ENCODE measurements at regions not wholly inside any gene's neighbourhood (a gene's known extent, or its start where the extent isn't known, plus 50 kb on each side); places are given as distances from the start of the nearest gene placed in this dataset.
"Not testable (repeated sequence)": the region's sequence is repeated elsewhere in the genome, so short reads cannot be mapped to it uniquely, and the experiment has no call there.

DNA sequence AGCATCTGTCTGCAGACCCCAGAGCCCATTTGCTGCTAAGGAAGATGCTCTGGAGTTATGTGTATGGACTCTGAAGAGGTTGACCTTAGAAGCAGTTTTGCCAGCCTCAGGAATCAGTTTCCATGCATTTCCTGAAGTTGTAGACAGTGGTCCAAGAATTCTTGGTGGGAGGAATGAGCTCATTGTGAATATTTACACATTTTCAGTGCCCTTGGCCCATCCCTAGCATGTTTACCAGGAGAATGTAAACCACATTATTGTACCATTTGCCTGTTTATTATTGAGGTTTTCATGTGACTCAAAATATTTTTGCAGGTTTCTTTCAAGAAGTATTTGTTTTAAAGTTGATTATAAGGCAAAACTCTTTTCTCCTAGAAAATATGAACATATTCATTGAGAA, 93.8 kb downstream of the NXNL2 start:
- TF ChIP-seq, protein P1, sequence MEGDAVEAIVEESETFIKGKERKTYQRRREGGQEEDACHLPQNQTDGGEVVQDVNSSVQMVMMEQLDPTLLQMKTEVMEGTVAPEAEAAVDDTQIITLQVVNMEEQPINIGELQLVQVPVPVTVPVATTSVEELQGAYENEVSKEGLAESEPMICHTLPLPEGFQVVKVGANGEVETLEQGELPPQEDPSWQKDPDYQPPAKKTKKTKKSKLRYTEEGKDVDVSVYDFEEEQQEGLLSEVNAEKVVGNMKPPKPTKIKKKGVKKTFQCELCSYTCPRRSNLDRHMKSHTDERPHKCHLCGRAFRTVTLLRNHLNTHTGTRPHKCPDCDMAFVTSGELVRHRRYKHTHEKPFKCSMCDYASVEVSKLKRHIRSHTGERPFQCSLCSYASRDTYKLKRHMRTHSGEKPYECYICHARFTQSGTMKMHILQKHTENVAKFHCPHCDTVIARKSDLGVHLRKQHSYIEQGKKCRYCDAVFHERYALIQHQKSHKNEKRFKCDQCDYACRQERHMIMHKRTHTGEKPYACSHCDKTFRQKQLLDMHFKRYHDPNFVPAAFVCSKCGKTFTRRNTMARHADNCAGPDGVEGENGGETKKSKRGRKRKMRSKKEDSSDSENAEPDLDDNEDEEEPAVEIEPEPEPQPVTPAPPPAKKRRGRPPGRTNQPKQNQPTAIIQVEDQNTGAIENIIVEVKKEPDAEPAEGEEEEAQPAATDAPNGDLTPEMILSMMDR (IDR thresholded peaks at IDR 0.05; ENCODE audit: low read depth, low read length, missing control alignments): no peak

DNA sequence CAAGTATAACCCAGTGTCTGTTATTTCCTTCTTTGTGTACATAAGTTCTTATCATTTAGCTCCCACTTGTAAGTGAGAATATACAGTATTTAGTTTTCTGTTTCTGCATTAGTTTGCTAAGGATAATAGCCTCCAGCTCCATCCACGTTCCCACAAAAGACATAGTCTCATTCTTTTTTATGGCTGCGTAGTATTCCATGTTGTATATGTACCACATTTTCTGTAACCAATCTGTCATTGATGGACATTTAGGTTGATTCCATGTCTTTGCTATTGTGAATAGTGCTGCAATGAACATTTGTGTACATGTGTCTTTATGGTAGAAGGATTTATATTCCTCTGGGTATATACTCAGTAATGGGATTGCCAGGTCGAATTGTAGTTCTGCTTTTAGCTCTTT, 95.6 kb downstream of the NXNL2 start:
- not testable (repeated sequence) for DNase-seq (ENCODE audit: low read depth); H3K4me3 ChIP-seq (ENCODE audit: low read depth, low read length)

More for the DNA sequence above, 93.8 kb downstream of the NXNL2 start:
- DNase-seq (ENCODE audit: low read depth): no peak
- H3K4me3 ChIP-seq (ENCODE audit: low read depth, low read length): no peak overlapping the region

DNA sequence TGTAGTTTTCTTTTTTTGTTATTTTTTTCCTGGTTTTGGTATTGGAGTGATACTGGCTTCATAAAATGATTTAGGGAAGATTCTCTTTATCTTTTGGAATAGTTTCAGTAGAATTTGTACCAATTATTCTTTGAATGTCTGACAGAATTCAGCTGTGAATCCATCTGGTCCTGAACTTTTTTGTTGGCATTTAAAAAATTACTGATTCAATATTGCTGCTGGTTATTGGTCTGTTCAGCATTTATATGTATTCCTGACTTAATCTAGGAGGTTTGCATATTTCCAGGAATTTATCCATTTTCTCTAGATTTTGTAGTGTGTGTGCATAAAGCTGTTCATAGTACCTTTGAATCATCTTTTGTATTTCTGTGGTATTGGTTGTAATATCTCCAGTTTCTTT, 100.2 kb downstream of the NXNL2 start:
- no peak overlapping the region for H3K4me3 ChIP-seq (ENCODE audit: low read depth, low read length)
- TF ChIP-seq, protein P1 (IDR thresholded peaks at IDR 0.05; ENCODE audit: low read depth, low read length, missing control alignments): no peak
- no peak for DNase-seq (ENCODE audit: low read depth)

DNA sequence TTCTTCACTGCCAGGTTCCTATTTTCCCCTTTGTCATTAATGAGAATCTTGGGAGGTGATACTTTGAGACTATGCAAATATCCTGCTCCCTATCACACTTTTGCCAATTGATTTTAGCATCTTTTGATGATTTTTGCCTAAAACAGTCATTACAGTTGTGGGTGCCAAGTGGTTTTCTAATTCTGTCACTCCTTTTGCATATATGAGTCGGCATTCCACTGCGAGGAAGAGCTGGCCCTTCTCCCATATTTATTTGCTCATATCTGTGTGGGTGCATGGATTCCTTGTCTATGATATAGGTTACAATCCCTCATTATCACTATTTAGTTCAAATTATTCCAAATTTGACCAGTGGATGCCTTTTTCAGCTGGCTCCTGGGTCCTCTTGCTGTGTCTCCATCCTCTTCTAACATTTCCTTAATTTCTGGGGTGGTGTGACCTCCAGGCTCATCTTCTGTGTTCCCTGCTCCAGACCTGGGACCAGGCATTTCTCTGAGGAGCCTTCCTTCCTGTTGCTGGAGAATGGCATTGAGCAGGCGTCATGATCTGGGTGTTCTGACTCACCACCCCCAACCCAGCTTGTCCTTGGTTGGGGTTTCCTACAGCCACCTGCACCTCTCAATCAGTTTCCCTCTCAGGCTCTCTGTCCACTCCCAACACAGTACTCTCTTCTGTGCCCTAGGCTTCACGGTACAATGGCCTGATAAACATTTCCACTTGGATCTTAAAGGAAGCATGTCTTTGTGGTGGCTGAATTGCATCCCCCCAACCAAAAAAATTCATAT, 106.7 kb downstream of the NXNL2 start:
- TF ChIP-seq, protein P1 (IDR thresholded peaks at IDR 0.05; ENCODE audit: low read depth, low read length, missing control alignments): no peak
- no peak for DNase-seq (ENCODE audit: low read depth)
- H3K4me3 ChIP-seq (ENCODE audit: low read depth, low read length): no peak overlapping the region

DNA sequence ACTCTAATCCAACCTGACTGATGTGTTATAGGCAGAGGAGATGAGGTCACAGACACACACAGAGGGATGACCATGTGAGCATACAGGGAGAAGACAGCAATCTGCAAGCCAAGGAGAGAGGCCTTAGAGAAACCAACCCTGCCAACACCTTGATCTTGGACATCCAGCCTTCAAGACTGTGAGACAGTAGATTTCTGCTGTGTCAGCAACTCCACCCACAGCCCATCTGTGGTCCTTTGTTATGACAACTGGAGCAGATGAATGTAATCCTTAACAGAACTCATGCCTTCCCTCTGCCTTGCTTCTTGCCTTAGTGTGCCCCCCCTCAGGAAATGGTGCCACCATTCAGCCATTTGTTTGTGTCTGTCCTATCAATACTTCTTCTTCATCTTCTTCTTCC, 107.4 kb downstream of the NXNL2 start:
- DNase-seq (ENCODE audit: low read depth): no peak
- no peak overlapping the region for H3K4me3 ChIP-seq (ENCODE audit: low read depth, low read length)
- TF ChIP-seq, protein P1 (IDR thresholded peaks at IDR 0.05; ENCODE audit: low read depth, low read length, missing control alignments): no peak

DNA sequence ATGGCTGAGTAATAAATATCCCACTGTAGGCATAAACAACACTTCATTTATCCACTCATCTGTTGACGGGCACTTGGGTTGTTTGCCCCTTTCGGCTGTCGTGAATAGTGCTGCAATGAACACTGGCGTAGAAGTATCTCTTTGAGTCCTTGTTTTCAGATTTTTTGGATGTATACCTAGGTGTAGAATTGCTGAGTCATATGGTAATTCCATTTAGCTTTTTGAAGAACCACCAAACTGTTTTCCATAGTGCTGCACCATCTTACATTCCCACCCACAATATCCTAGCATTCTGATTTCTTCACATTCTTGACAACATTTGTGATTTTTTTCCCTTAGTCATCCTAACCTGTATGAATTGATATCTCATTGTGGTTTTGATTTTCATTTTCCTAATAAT, 109.0 kb downstream of the NXNL2 start:
- DNase-seq (ENCODE audit: low read depth): no peak
- H3K4me3 ChIP-seq (ENCODE audit: low read depth, low read length): no peak overlapping the region
- TF ChIP-seq, protein P1 (IDR thresholded peaks at IDR 0.05; ENCODE audit: low read depth, low read length, missing control alignments): no peak

DNA sequence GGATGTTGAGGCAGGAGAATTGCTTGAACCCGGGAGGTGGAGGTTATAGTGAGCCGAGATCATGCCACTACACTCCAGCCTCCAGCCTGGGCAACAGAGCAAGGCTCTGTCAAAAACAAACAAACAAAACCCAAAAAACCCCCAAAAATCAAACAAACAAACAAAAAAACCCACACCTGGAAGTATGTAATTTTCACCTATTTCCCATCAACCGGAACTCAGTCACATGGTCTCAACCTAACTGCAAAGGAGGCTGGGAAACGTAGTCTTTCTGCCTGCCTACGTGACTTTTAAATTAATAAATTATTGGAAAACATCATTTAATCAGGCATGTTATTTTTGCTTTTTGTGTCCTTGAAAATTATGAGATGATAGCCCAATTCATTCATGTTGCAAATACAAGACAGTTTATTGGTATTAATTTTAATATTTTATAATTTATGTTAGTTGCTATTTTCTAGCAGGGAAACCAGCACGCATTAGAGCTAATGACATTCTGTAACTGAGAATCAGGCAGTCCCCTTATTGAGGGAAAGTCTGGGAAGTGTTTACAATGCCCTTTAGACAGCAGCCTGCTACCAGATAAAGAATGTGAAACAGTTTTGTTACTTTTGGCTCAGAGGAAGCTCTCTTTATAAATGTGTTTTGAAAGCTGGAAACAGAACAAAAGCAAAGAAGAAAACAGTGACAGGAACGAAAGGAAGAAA, 110.3 kb downstream of the NXNL2 start:
- DNase-seq (ENCODE audit: low read depth): no peak
- TF ChIP-seq, protein P1 (IDR thresholded peaks at IDR 0.05; ENCODE audit: low read depth, low read length, missing control alignments): no peak
- H3K4me3 ChIP-seq (ENCODE audit: low read depth, low read length): no peak overlapping the region
